H1 (cell line): ENCODE measurements at regions not wholly inside any gene's neighbourhood (a gene's known extent, or its start where the extent isn't known, plus 50 kb on each side); places are given as distances from the start of the nearest gene placed in this dataset.

Experiments used
- CTCF ChIP-seq, 3 experiments: IDR thresholded peaks; 1 replicate in 2 of 3; 2 replicates in 1 of 3; pipeline versions ENCODE4 v1.5.1 to v1.6.1; 2011; ENCODE audit warnings: low read length in 3 of 3, mild to moderate bottlenecking in 3 of 3, inconsistent platforms in 2 of 3, low read depth in 1 of 3, moderate library complexity in 1 of 3; ENCODE audit not compliant: insufficient read depth in 1 of 3; ENCODE audit errors: control extremely low read depth in 1 of 3
- EZH2 ChIP-seq: fragments of 200-600 bp; sonication (generic); IDR thresholded peaks from 2 replicates; pipeline ENCODE4 v1.7.1; 2012; ENCODE audit warnings: low read depth, mild to moderate bottlenecking, moderate library complexity, low read length, inconsistent platforms; ENCODE audit not compliant: severe bottlenecking
- POLR2A ChIP-seq, 2 experiments: IDR thresholded peaks; 1 replicate in 1 of 2; 2 replicates in 1 of 2; pipeline ENCODE4 v1.6.1; 2011; ENCODE audit warnings: low read depth in 2 of 2, low read length in 2 of 2, mild to moderate bottlenecking in 2 of 2; ENCODE audit errors: control extremely low read depth in 1 of 2
- TAF1 ChIP-seq: IDR thresholded peaks from 2 replicates; pipeline ENCODE4 v1.6.1; 2011; ENCODE audit warnings: mild to moderate bottlenecking, low read depth, low read length

DNA sequence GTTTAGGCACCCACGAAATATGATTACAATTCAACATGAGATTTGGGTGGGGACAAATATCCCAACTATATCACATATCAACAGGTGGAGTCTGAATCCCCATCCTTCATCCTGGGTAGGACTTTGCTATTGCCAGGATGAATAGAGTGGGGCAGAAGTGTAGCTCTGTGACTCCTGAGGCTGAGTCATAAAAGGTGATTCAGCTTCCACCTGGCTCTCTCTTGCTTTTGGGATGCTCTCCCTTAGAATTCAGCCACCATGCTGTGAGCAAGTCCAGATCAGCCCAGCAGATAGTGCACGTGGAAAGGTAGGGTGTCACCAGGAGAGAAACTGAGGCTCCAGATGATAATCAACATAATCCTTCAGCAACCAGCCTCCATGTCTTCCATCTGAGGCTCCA lies 193.8 kb upstream of the BCOR start:
- no peak for TF ChIP-seq EZH2
- no peak for TF ChIP-seq POLR2A (IDR thresholded peaks at IDR 0.05; ENCODE audit: control extremely low read depth in 1 of 2, low read depth in 2 of 2, low read length in 2 of 2)
- no peak for TF ChIP-seq CTCF (IDR thresholded peaks at IDR 0.05; ENCODE audit: control extremely low read depth in 1 of 3, insufficient read depth in 1 of 3, low read depth in 1 of 3, low read length in 3 of 3)
- TF ChIP-seq TAF1: no peak
